Esophagus muscularis mucosa (tissue), 4 donors: ENCODE measurements at regions not wholly inside any gene's neighbourhood (a gene's known extent, or its start where the extent isn't known, plus 50 kb on each side); places are given as distances from the start of the nearest gene placed in this dataset.
"Not testable (repeated sequence)": the region's sequence is repeated elsewhere in the genome, so short reads cannot be mapped to it uniquely, and the experiment has no call there.

Experiments
- CTCF ChIP-seq, 3 experiments: fragments of 200-600 bp in 2 of 3; fragments of 450-650 bp in 1 of 3; sonication (generic) in 2 of 3; IDR thresholded peaks; one replicate each; pipeline ENCODE4 v1.5.1; 2017 to 2019; ENCODE audit warnings: antibody characterized with exemption in 3 of 3, mild to moderate bottlenecking in 2 of 3, moderate library complexity in 1 of 3
- EP300 ChIP-seq: sonication (generic); formaldehyde crosslinking; IDR thresholded peaks from one replicate; pipeline ENCODE4 v1.6.1; 2017; ENCODE audit warnings: antibody characterized with exemption
- POLR2A ChIP-seq: fragments of 450-650 bp; IDR thresholded peaks from one replicate; pipeline ENCODE4 v1.6.1; 2017; ENCODE audit warnings: antibody characterized with exemption, moderate library complexity, mild to moderate bottlenecking, low read depth

GRCh38 chr21:9587941-9588340, 933.4 kb upstream of the TPTE start:
- not testable (repeated sequence) for TF ChIP-seq CTCF (IDR thresholded peaks at IDR 0.05); POLR2A; EP300
